Heart right ventricle (tissue), 16 donors: ENCODE measurements at regions not wholly inside any gene's neighbourhood (a gene's known extent, or its start where the extent isn't known, plus 50 kb on each side); places are given as distances from the start of the nearest gene placed in this dataset.

Source experiments
- ATAC-seq, 8 donors: fragments of 200-7000 bp; cut with Tn5 transposase; one replicate each; pipeline ENCODE4 v1.9.1; 2020; ENCODE audit warnings: mild to moderate bottlenecking in 8 of 8, moderate library complexity in 8 of 8, moderate number of reproducible peaks in 1 of 8
- DNase-seq, 2 donors: peaks; one replicate each; pipeline ENCODE4 v3.0.0-alpha.2; 2020
- H3K27ac ChIP-seq, 10 donors: fragments of 200-600 bp; sonication (generic) in 2 of 10; one replicate each; pipeline versions ENCODE4 v1.5.0 to v1.8.0; 2020 to 2022; ENCODE audit warnings: mild to moderate bottlenecking in 3 of 10
- H3K27me3 ChIP-seq, 7 donors: fragments of 200-600 bp; one replicate each; pipeline ENCODE4 v1.8.0; 2021 to 2022; ENCODE audit warnings: mild to moderate bottlenecking in 2 of 7
- H3K36me3 ChIP-seq, 9 donors: fragments of 200-600 bp; sonication (generic) in 1 of 9; one replicate each; pipeline versions ENCODE4 v1.5.0 to v1.8.0; 2020 to 2022; ENCODE audit warnings: mild to moderate bottlenecking in 2 of 9
- H3K4me1 ChIP-seq, 9 donors: fragments of 200-600 bp; sonication (generic) in 1 of 9; one replicate each; pipeline versions ENCODE4 v1.5.0 to v1.8.0; 2020 to 2022; ENCODE audit warnings: mild to moderate bottlenecking in 4 of 9
- H3K4me3 ChIP-seq, 10 donors: fragments of 200-600 bp; sonication (generic) in 2 of 10; one replicate each; pipeline versions ENCODE4 v1.5.0 to v1.8.0; 2020 to 2022; ENCODE audit warnings: mild to moderate bottlenecking in 7 of 10, moderate library complexity in 2 of 10
- H3K9me3 ChIP-seq, 11 donors: fragments of 200-600 bp in 10 of 11; sonication (generic) in 2 of 11; one replicate each; pipeline versions ENCODE4 v1.5.0 to v1.8.0; 2013 to 2022; ENCODE audit warnings: mild to moderate bottlenecking in 2 of 11, control low read depth in 1 of 11, moderate library complexity in 1 of 11
- CTCF ChIP-seq, 9 donors: fragments of 200-600 bp; sonication (generic) in 2 of 9; IDR thresholded peaks; one replicate each; pipeline versions ENCODE4 v1.5.0 to v1.8.0; 2021 to 2022; ENCODE audit warnings: antibody characterized with exemption in 9 of 9, mild to moderate bottlenecking in 5 of 9, moderate library complexity in 1 of 9
- WGBS, 2 donors: extraction: QIAGEN DNeasy Blood & Tissue Kit; methylation state at CpG; one replicate each; pipeline ENCODE4 v1.1.7; 2013; ENCODE audit warnings: inconsistent platforms in 1 of 2; 5-methylcytosine and 5-hydroxymethylcytosine counted together
- intact Hi-C, 10 donors: fragments of 100-400 bp; cut with DNase I; formaldehyde crosslinking; loops; one replicate each; pipeline versions ENCODE4 v1.11.1 to v1.14.2; 2022
- donor health status: Arrhythmogenic right ventricular cardiomyopathy.
- donor health status: ischemic (EF 13 %, LVEDD 7.1; RV severe dilation, severe dysfunction).
- donor health status: healthy with polysubstance abuse.
- donor health status: DM: no; HTN: yes; CAD: no.
- donor health status: DM: no; HTN: no; CAD: no.
- donor health status: ischemic (EF 25% LVEDD 6.9; RV normal size, moderate dysfunction).
- donor health status: ischemic (EF 25% LVEDD 5.7; RV mildly dilated, moderate dysfunction).
- donor health status: healthy.
- donor health status: DM: yes; HTN: yes; CAD: no.
- donor health status: Ischemic cardiomyopathy.
- donor health status: ischemic (EF 35%, LVEDD 5.7; RV mildly dilated, moderate dysfunction).
- donor health status: nonischemic (EF 11% LVEDD 7.7; RV severe dilation, severe dysfunction).
- donor health status: DM: yes; HTN: yes; CAD: no.
- donor health status: PGD.
- donor health status: ischemic (EF 29% LVEDD 5.4; RV normal size, mild dysfunction).
- donor health status: nonischemic (EF 23%, LVEDD 6.1; RV moderate dilation, normal function).

GRCh38 chr12:87491598-87491997 is 537.6 kb downstream of the C12orf50 start:
- no peak overlapping the region for H3K4me3 ChIP-seq
- no peaks in the 10 kb centered on the region for H3K9me3 ChIP-seq
- no peaks in the 10 kb centered on the region for H3K36me3 ChIP-seq
- H3K4me1 ChIP-seq = no peaks in the 10 kb centered on the region
- no peak for TF ChIP-seq CTCF (IDR thresholded peaks at IDR 0.05)
- intact Hi-C loops = no loop called here
- ATAC-seq = no peak
- H3K27me3 ChIP-seq = no peaks in the 10 kb centered on the region
- no peak overlapping the region for H3K27ac ChIP-seq
- DNase-seq = no peak
- 83 to 87% methylated on average over 3 of the region's 3 CpGs for WGBS, 2 donors

GRCh38 chr12:87491089-87491488 is 538.1 kb downstream of the C12orf50 start:
- TF ChIP-seq CTCF (IDR thresholded peaks at IDR 0.05) = no peak
- 45 to 46% methylated on average over 1 of the region's 1 CpG for WGBS, 2 donors
- Histone ChIP-seq H3K4me3 (no peak overlapping the region), H3K4me1 (no peaks in the 10 kb centered on the region), H3K27ac (no peak overlapping the region), H3K9me3 (peaks cover 0 to 5% (median 0%) of the 10 kb centered on the region in 11 donors), H3K36me3 (no peaks in the 10 kb centered on the region), H3K27me3 (no peaks in the 10 kb centered on the region)
- ATAC-seq (no peak), DNase-seq (no peak)
- intact Hi-C loops = no loop called here

GRCh38 chr12:87469295-87469694 is 559.9 kb downstream of the C12orf50 start:
- no peak for ATAC-seq
- no peak for DNase-seq

GRCh38 chr12:87467936-87468335 is 561.3 kb downstream of the C12orf50 start:
- intact Hi-C loops = no loop called here
- H3K4me3 ChIP-seq = no peak overlapping the region
- H3K4me1 ChIP-seq = no peaks in the 10 kb centered on the region
- TF ChIP-seq CTCF (IDR thresholded peaks at IDR 0.05) = no peak
- H3K9me3 ChIP-seq = no peaks in the 10 kb centered on the region
- no peak for DNase-seq
- no peaks in the 10 kb centered on the region for H3K36me3 ChIP-seq
- no peak overlapping the region for H3K27ac ChIP-seq
- H3K27me3 ChIP-seq = no peaks in the 10 kb centered on the region
- ATAC-seq = no peak

More at GRCh38 chr12:87469295-87469694, 559.9 kb downstream of the C12orf50 start:
- no peaks in the 10 kb centered on the region for H3K36me3 ChIP-seq
- no peak overlapping the region for H3K27ac ChIP-seq
- intact Hi-C loops = no loop called here
- peaks cover 0 to 9% (median 0%) of the 10 kb centered on the region in 11 donors for H3K9me3 ChIP-seq
- H3K4me1 ChIP-seq = no peaks in the 10 kb centered on the region
- no peak for TF ChIP-seq CTCF (IDR thresholded peaks at IDR 0.05)
- no peaks in the 10 kb centered on the region for H3K27me3 ChIP-seq
- no peak overlapping the region for H3K4me3 ChIP-seq

GRCh38 chr12:87464565-87464964 is 564.6 kb downstream of the C12orf50 start:
- H3K4me3 ChIP-seq = no peak overlapping the region
- H3K36me3 ChIP-seq = no peaks in the 10 kb centered on the region
- intact Hi-C loops = no loop called here
- 83% methylated on average over 1 of the region's 1 CpG for WGBS, 2 donors
- no peaks in the 10 kb centered on the region for H3K4me1 ChIP-seq
- H3K27me3 ChIP-seq = no peaks in the 10 kb centered on the region
- no peak for TF ChIP-seq CTCF (IDR thresholded peaks at IDR 0.05)
- ATAC-seq (no peak), DNase-seq (no peak)
- no peaks in the 10 kb centered on the region for H3K9me3 ChIP-seq
- H3K27ac ChIP-seq = no peak overlapping the region
